C4-2B (cell line): ENCODE measurements at regions not wholly inside any gene's neighbourhood (a gene's known extent, or its start where the extent isn't known, plus 50 kb on each side); places are given as distances from the start of the nearest gene placed in this dataset.

Source experiments
- H3K27ac ChIP-seq: fragments of 450-650 bp; 2 replicates; pipeline ENCODE4 v1.5.1; 2017
- CTCF ChIP-seq: fragments of 450-650 bp; conservative IDR thresholded peaks from 2 replicates; pipeline ENCODE4 v1.5.1; 2017; ENCODE audit warnings: mild to moderate bottlenecking
- ZFX ChIP-seq: fragments of 450-650 bp; IDR thresholded peaks from 2 replicates; pipeline ENCODE4 v1.6.1; 2017

- TF ChIP-seq ZFX (no peak), CTCF (no peak)
- H3K27ac ChIP-seq = no peak overlapping the region
These were observed 915.6 kb downstream of the AMY1C start for GRCh38 chr1:104665300-104665699.

- TF ChIP-seq ZFX = no peak
- TF ChIP-seq CTCF = no peak
- H3K27ac ChIP-seq = no peak overlapping the region
These were observed 922.1 kb downstream of the AMY1C start for GRCh38 chr1:104671684-104672353.

- no peak overlapping the region for H3K27ac ChIP-seq
- TF ChIP-seq CTCF (no peak), ZFX (no peak)
These were observed 949.7 kb downstream of the AMY1C start for GRCh38 chr1:104699433-104699832.

GRCh38 chr1:104702731-104703130 is 953.0 kb downstream of the AMY1C start:
- H3K27ac ChIP-seq = no peak overlapping the region
- no peak for TF ChIP-seq ZFX
- TF ChIP-seq CTCF = no peak

GRCh38 chr1:104706631-104707147 is 957.0 kb downstream of the AMY1C start:
- no peak overlapping the region for H3K27ac ChIP-seq
- TF ChIP-seq CTCF (no peak), ZFX (no peak)

- no peak overlapping the region for H3K27ac ChIP-seq
- TF ChIP-seq ZFX = no peak
- TF ChIP-seq CTCF = no peak
These were observed 969.1 kb downstream of the AMY1C start for GRCh38 chr1:104718752-104719151.

- TF ChIP-seq CTCF = no peak
- no peak overlapping the region for H3K27ac ChIP-seq
These were observed 971.0 kb downstream of the AMY1C start for GRCh38 chr1:104720741-104721140.
